H1 (cell line): ENCODE measurements at regions not wholly inside any gene's neighbourhood (a gene's known extent, or its start where the extent isn't known, plus 50 kb on each side); places are given as distances from the start of the nearest gene placed in this dataset.

Experiments used
- CBX8 ChIP-seq: fragments of 300-800, 300-1000 bp; sonication (generic); IDR thresholded peaks from 2 replicates; pipeline ENCODE4 v1.7.1; 2016; ENCODE audit warnings: low read depth, low read length, borderline replicate concordance
- CHD7 ChIP-seq: fragments of 300-600 bp; sonication (generic); IDR thresholded peaks from 2 replicates; pipeline ENCODE4 v1.7.1; 2012; ENCODE audit warnings: low read length, moderate library complexity, mild to moderate bottlenecking, inconsistent platforms; ENCODE audit not compliant: insufficient replicate concordance
- CREB1 ChIP-seq: IDR thresholded peaks from 2 replicates; pipeline ENCODE4 v1.6.1; 2012; ENCODE audit warnings: inconsistent platforms
- EGR1 ChIP-seq: IDR thresholded peaks from 2 replicates; pipeline ENCODE4 v1.6.1; 2011; ENCODE audit warnings: low read depth, low read length, borderline replicate concordance
- EZH2 ChIP-seq: fragments of 200-600 bp; sonication (generic); IDR thresholded peaks from 2 replicates; pipeline ENCODE4 v1.7.1; 2012; ENCODE audit warnings: low read depth, mild to moderate bottlenecking, moderate library complexity, low read length, inconsistent platforms; ENCODE audit not compliant: severe bottlenecking
- GABPA ChIP-seq: IDR thresholded peaks from 2 replicates; pipeline ENCODE4 v1.6.1; 2011; ENCODE audit warnings: mild to moderate bottlenecking, low read length, moderate library complexity, borderline replicate concordance; ENCODE audit not compliant: insufficient read depth
- GTF2F1 ChIP-seq: IDR thresholded peaks from 2 replicates; pipeline ENCODE4 v1.6.1; 2012; ENCODE audit warnings: low read depth, low read length, improper control_type of control experiment, borderline replicate concordance
- POLR2A ChIP-seq, 2 experiments: IDR thresholded peaks; 1 replicate in 1 of 2; 2 replicates in 1 of 2; pipeline ENCODE4 v1.6.1; 2011; ENCODE audit warnings: low read depth in 2 of 2, low read length in 2 of 2, mild to moderate bottlenecking in 2 of 2; ENCODE audit errors: control extremely low read depth in 1 of 2
- TEAD4 ChIP-seq: IDR thresholded peaks from 2 replicates; pipeline ENCODE4 v1.6.1; 2012; ENCODE audit warnings: low read depth, low read length, inconsistent platforms, mixed read lengths
- ZNF274 ChIP-seq: IDR thresholded peaks from 2 replicates; pipeline ENCODE4 v1.7.0; 2012; ENCODE audit warnings: low read length, borderline replicate concordance; ENCODE audit errors: extremely low read depth
- TF ChIP-seq, protein P1 (sequence below): IDR thresholded peaks from 2 replicates; pipeline ENCODE4 v1.6.1; 2012; ENCODE audit warnings: low read length, inconsistent platforms

GRCh38 chr11:15776366-15776765 lies 580.0 kb downstream of the SOX6 start (continued):
- no peak for TF ChIP-seq CHD7
- TF ChIP-seq TEAD4: no peak
- no peak for TF ChIP-seq EGR1
- TF ChIP-seq ZNF274: no peak
- TF ChIP-seq CBX8: no peak
- TF ChIP-seq, protein P1, sequence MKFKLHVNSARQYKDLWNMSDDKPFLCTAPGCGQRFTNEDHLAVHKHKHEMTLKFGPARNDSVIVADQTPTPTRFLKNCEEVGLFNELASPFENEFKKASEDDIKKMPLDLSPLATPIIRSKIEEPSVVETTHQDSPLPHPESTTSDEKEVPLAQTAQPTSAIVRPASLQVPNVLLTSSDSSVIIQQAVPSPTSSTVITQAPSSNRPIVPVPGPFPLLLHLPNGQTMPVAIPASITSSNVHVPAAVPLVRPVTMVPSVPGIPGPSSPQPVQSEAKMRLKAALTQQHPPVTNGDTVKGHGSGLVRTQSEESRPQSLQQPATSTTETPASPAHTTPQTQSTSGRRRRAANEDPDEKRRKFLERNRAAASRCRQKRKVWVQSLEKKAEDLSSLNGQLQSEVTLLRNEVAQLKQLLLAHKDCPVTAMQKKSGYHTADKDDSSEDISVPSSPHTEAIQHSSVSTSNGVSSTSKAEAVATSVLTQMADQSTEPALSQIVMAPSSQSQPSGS: no peak
- TF ChIP-seq GTF2F1: no peak
- no peak for TF ChIP-seq GABPA
- no peak for TF ChIP-seq EZH2
- no peak for TF ChIP-seq POLR2A (IDR thresholded peaks at IDR 0.05; ENCODE audit: control extremely low read depth in 1 of 2, low read depth in 2 of 2, low read length in 2 of 2)
- TF ChIP-seq CREB1: no peak
